Stomach (tissue), 8 donors: ENCODE measurements at regions not wholly inside any gene's neighbourhood (a gene's known extent, or its start where the extent isn't known, plus 50 kb on each side); places are given as distances from the start of the nearest gene placed in this dataset.

Source experiments
- DNase-seq, 2 donors: peaks; one replicate each; pipeline versions ENCODE4 v3.0.0 to v3.0.0-alpha.2; 2013 to 2019
- H3K27ac ChIP-seq, 5 donors: fragments of 200-600 bp in 4 of 5; sonication (generic) in 4 of 5; one replicate each; pipeline ENCODE4 v1.5.1; 2013 to 2019; ENCODE audit warnings: mild to moderate bottlenecking in 1 of 5, moderate library complexity in 1 of 5
- H3K27me3 ChIP-seq, 3 donors: fragments of 200-600 bp; sonication (generic); one replicate each; pipeline ENCODE4 v1.5.1; 2017 to 2019; ENCODE audit warnings: mixed run types in 1 of 3
- H3K36me3 ChIP-seq, 4 donors: fragments of 200-600 bp; sonication (generic); 1 replicate in 3 of 4; 2 replicates in 1 of 4; pipeline ENCODE4 v1.5.1; 2016 to 2019
- H3K4me1 ChIP-seq, 4 donors: fragments of 200-600 bp; sonication (generic); one replicate each; pipeline ENCODE4 v1.5.1; 2016 to 2019
- H3K4me3 ChIP-seq, 4 donors: fragments of 200-600 bp; sonication (generic) in 3 of 4; one replicate each; pipeline ENCODE4 v1.5.1; 2016 to 2019; ENCODE audit warnings: mild to moderate bottlenecking in 1 of 4
- H3K9me3 ChIP-seq, 4 donors: fragments of 200-600 bp; sonication (generic); one replicate each; pipeline ENCODE4 v1.5.1; 2016 to 2019
- EP300 ChIP-seq: sonication (generic); formaldehyde crosslinking; IDR thresholded peaks from one replicate; pipeline ENCODE4 v1.6.1; 2017; ENCODE audit warnings: antibody characterized with exemption
- POLR2A ChIP-seq, 4 donors: fragments of 450-650 bp; IDR thresholded peaks; one replicate each; pipeline ENCODE4 v1.6.1; 2016; ENCODE audit warnings: antibody characterized with exemption in 4 of 4, control low read depth in 2 of 4, mild to moderate bottlenecking in 1 of 4, moderate library complexity in 1 of 4
- POLR2AphosphoS5 ChIP-seq, 3 donors: sonication (generic); formaldehyde crosslinking; IDR thresholded peaks; one replicate each; pipeline ENCODE4 v1.6.1; 2016; ENCODE audit warnings: antibody characterized with exemption in 3 of 3
- WGBS, 5 donors: extraction: QIAGEN DNeasy Blood & Tissue Kit in 3 of 5; methylation state at CpG; one replicate each; pipeline versions ENCODE4 v1.1.5 to v1.1.7; 2013 to 2018; 5-methylcytosine and 5-hydroxymethylcytosine counted together
- intact Hi-C: fragments of 100-400 bp; cut with DNase I; formaldehyde crosslinking; loops from one replicate; pipeline ENCODE4 v1.15.1; 2023; ENCODE audit warnings: low total_unique reads
- TF ChIP-seq, protein P1 (sequence below), 7 experiments: fragments of 450-650 bp in 4 of 7; fragments of 200-600 bp in 3 of 7; sonication (generic) in 3 of 7; IDR thresholded peaks; one replicate each; pipeline ENCODE4 v1.5.1; 2016 to 2019; ENCODE audit warnings: antibody characterized with exemption in 7 of 7, control low read depth in 2 of 7, mild to moderate bottlenecking in 1 of 7
- donor health status: healthy with polysubstance abuse.
- donor health status: Bipolar disorder and iron deficiency.
- donor health status: healthy.

GRCh38 chr13:105625691-105626090 is 909.8 kb downstream of the EFNB2 start:
- Histone ChIP-seq H3K36me3 (no peaks in the 10 kb centered on the region), H3K27me3 (no peaks in the 10 kb centered on the region), H3K4me1 (no peaks in the 10 kb centered on the region), H3K4me3 (no peak overlapping the region), H3K9me3 (no peaks in the 10 kb centered on the region), H3K27ac (no peak overlapping the region)
- intact Hi-C loops, result no loop called here
- 63 to 79% (median 69%) methylated on average over 2 of the region's 2 CpGs for WGBS, 5 donors
- TF ChIP-seq POLR2AphosphoS5 (IDR thresholded peaks at IDR 0.05) (no peak), EP300 (no peak), POLR2A (IDR thresholded peaks at IDR 0.05) (no peak)
- TF ChIP-seq, protein P1, sequence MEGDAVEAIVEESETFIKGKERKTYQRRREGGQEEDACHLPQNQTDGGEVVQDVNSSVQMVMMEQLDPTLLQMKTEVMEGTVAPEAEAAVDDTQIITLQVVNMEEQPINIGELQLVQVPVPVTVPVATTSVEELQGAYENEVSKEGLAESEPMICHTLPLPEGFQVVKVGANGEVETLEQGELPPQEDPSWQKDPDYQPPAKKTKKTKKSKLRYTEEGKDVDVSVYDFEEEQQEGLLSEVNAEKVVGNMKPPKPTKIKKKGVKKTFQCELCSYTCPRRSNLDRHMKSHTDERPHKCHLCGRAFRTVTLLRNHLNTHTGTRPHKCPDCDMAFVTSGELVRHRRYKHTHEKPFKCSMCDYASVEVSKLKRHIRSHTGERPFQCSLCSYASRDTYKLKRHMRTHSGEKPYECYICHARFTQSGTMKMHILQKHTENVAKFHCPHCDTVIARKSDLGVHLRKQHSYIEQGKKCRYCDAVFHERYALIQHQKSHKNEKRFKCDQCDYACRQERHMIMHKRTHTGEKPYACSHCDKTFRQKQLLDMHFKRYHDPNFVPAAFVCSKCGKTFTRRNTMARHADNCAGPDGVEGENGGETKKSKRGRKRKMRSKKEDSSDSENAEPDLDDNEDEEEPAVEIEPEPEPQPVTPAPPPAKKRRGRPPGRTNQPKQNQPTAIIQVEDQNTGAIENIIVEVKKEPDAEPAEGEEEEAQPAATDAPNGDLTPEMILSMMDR (IDR thresholded peaks at IDR 0.05), result no peak
- DNase-seq, result no peak

DNA sequence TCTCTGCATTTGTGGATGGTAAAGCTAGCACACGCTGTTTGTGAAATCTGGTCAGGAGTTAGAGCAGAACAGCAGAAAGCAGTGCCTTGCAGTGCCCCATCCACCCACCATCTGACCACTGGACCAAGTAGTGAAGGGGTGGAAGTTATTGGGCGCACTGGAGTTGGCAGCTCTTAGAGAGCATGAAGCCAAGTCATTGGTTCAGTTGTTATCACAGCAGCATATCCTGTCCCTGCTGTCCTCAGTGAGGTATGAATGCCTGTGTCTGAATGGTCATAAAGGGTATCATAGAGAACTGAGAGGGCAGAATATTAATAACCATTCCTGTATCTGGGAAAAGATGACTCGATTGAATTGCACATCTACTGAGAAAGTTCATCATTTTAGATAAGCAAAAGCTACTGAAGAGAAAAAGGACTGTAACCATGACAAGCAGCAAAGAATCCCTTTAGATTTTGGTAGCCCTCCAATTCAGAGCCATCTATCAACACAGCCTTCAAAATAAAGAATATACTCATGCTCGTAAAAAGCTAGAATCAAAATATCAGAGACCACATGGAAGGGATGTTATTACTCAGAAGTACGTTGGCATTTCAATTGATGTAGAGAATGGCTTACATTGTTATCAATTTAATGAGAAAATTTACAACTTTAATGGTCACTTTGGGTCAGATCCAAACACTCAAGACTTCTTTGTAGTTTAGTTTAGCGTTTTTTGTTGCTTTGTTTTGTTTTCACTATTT is 919.0 kb downstream of the EFNB2 start:
- peak in 1 of 2 donors; percentile 31 for DNase-seq
- intact Hi-C loops, result no loop called here
- Histone ChIP-seq H3K27ac (no peak overlapping the region), H3K4me3 (no peak overlapping the region), H3K4me1 (peaks cover 0 to 5% (median 0%) of the 10 kb centered on the region in 4 donors), H3K27me3 (no peaks in the 10 kb centered on the region), H3K9me3 (no peaks in the 10 kb centered on the region), H3K36me3 (no peaks in the 10 kb centered on the region)
- 69 to 78% (median 70%) methylated on average over 6 of the region's 6 CpGs for WGBS, 5 donors
- TF ChIP-seq EP300 (no peak), POLR2AphosphoS5 (IDR thresholded peaks at IDR 0.05) (no peak), POLR2A (IDR thresholded peaks at IDR 0.05) (no peak)
- TF ChIP-seq, protein P1 (IDR thresholded peaks at IDR 0.05), result no peak

- intact Hi-C loops, result no loop called here
- Histone ChIP-seq H3K36me3 (no peaks in the 10 kb centered on the region), H3K27ac (no peak overlapping the region), H3K27me3 (no peaks in the 10 kb centered on the region), H3K9me3 (no peaks in the 10 kb centered on the region), H3K4me3 (no peak overlapping the region), H3K4me1 (peaks cover 0 to 8% (median 0%) of the 10 kb centered on the region in 4 donors)
- WGBS, 5 donors, result 39 to 66% (median 60%) methylated on average over 5 of the region's 5 CpGs
- TF ChIP-seq, protein P1 (IDR thresholded peaks at IDR 0.05), result no peak
- TF ChIP-seq POLR2AphosphoS5 (IDR thresholded peaks at IDR 0.05), result no peak
- DNase-seq, result no peak
Measured at GRCh38 chr13:105612541-105612940, 922.9 kb downstream of the EFNB2 start.

DNA sequence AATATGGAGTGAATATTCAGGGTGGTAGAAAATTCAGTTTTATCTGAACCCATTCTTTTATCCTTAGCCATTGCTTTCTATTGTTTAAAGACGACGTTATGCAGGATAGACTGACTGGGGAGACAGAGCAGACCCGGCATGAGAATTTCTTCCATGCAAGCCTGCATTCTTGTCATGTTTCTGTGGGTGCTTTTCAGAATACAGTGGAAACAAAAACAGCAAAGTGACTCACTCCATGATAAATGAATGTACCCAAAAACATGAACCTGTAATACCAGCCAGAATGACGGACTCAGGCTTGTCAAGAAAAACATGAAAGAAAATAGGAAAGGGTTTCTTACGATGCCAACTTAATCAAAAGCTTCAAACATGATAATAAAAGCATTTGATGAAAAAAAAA is 924.0 kb downstream of the EFNB2 start:
- Histone ChIP-seq H3K36me3 (no peaks in the 10 kb centered on the region), H3K4me3 (no peak overlapping the region), H3K4me1 (peaks cover 0 to 8% (median 0%) of the 10 kb centered on the region in 4 donors), H3K27me3 (no peaks in the 10 kb centered on the region), H3K9me3 (no peaks in the 10 kb centered on the region), H3K27ac (no peak overlapping the region)
- intact Hi-C loops, result no loop called here
- 29 to 42% (median 33%) methylated on average over 5 of the region's 5 CpGs for WGBS, 5 donors
- TF ChIP-seq, protein P1 (IDR thresholded peaks at IDR 0.05), result no peak
- no peak for TF ChIP-seq EP300
- peak in 1 of 2 donors; percentile 15 for DNase-seq
